Eye (tissue), 1 donor: ENCODE measurements at regions not wholly inside any gene's neighbourhood (a gene's known extent, or its start where the extent isn't known, plus 50 kb on each side); places are given as distances from the start of the nearest gene placed in this dataset.
"Not testable (repeated sequence)": the region's sequence is repeated elsewhere in the genome, so short reads cannot be mapped to it uniquely, and the experiment has no call there.

Experiments used
- DNase-seq: peaks from one replicate; pipeline ENCODE4 v3.0.0-alpha.2; 2015

- DNase-seq: no peak
Observed at GRCh38 chr4:147173322-147173721, 227.7 kb upstream of the TTC29 start.

- no peak for DNase-seq
Observed at GRCh38 chr4:147173797-147174432, 228.3 kb upstream of the TTC29 start.

GRCh38 chr4:147174591-147174990 lies 228.9 kb upstream of the TTC29 start:
- no peak for DNase-seq

- no peak for DNase-seq
Observed at GRCh38 chr4:147175460-147176025, 229.9 kb upstream of the TTC29 start.

- DNase-seq: no peak
Observed at GRCh38 chr4:147182041-147182440, 236.4 kb upstream of the TTC29 start.

- DNase-seq: no peak
Observed at GRCh38 chr4:147192679-147193078, 247.0 kb upstream of the TTC29 start.

GRCh38 chr4:147194114-147194513 lies 248.4 kb upstream of the TTC29 start:
- DNase-seq: no peak

- no peak for DNase-seq
Observed at GRCh38 chr4:147194604-147195003, 248.9 kb upstream of the TTC29 start.

- no peak for DNase-seq
Observed at GRCh38 chr4:147195386-147195785, 249.7 kb upstream of the TTC29 start.

GRCh38 chr4:147198411-147199051 lies 252.9 kb upstream of the TTC29 start:
- DNase-seq: no peak

- DNase-seq: no peak
Observed at GRCh38 chr4:147201016-147201415, 255.4 kb upstream of the TTC29 start.

GRCh38 chr4:147206807-147207206 lies 261.1 kb upstream of the TTC29 start:
- DNase-seq: no peak

- DNase-seq: no peak
Observed at GRCh38 chr4:147207911-147208310, 262.2 kb upstream of the TTC29 start.

GRCh38 chr4:147217655-147218054 lies 263.2 kb upstream of the EDNRA start:
- DNase-seq: no peak

- peak; percentile 38 for DNase-seq
Observed at GRCh38 chr4:147219145-147219544, 261.8 kb upstream of the EDNRA start.

GRCh38 chr4:147220833-147221232 lies 260.1 kb upstream of the EDNRA start:
- no peak for DNase-seq

- no peak for DNase-seq
Observed at GRCh38 chr4:147222906-147223305, 258.0 kb upstream of the EDNRA start.

- no peak for DNase-seq
Observed at GRCh38 chr4:147223576-147223975, 257.3 kb upstream of the EDNRA start.

GRCh38 chr4:147236806-147237205 lies 244.1 kb upstream of the EDNRA start:
- no peak for DNase-seq

- no peak for DNase-seq
Observed at GRCh38 chr4:147244786-147245185, 236.1 kb upstream of the EDNRA start.

- no peak for DNase-seq
Observed at GRCh38 chr4:147246096-147246495, 234.8 kb upstream of the EDNRA start.

GRCh38 chr4:147246528-147246927 lies 234.4 kb upstream of the EDNRA start:
- DNase-seq: not testable (repeated sequence)

- no peak for DNase-seq
Observed at GRCh38 chr4:147247579-147247978, 233.3 kb upstream of the EDNRA start.

GRCh38 chr4:147250062-147250461 lies 230.8 kb upstream of the EDNRA start:
- no peak for DNase-seq

- DNase-seq: not testable (repeated sequence)
Observed at GRCh38 chr4:147255268-147255667, 225.6 kb upstream of the EDNRA start.
